ENCODE measurements at regions not wholly inside any gene's neighbourhood (a gene's known extent, or its start where the extent isn't known, plus 50 kb on each side); places are given as distances from the start of the nearest gene placed in this dataset.
A peak's percentile ranks its signal among the peaks of the same experiment; 100 is the strongest.
"Not testable (repeated sequence)": the region's sequence is repeated elsewhere in the genome, so short reads cannot be mapped to it uniquely, and the experiment has no call there.

GRCh38 chr22:49513358-49513851, 314.3 kb downstream of the BRD1 start:
- FAIRE-seq: no peak
- no peak for DNase-seq (ENCODE audit: low spot score)

DNA sequence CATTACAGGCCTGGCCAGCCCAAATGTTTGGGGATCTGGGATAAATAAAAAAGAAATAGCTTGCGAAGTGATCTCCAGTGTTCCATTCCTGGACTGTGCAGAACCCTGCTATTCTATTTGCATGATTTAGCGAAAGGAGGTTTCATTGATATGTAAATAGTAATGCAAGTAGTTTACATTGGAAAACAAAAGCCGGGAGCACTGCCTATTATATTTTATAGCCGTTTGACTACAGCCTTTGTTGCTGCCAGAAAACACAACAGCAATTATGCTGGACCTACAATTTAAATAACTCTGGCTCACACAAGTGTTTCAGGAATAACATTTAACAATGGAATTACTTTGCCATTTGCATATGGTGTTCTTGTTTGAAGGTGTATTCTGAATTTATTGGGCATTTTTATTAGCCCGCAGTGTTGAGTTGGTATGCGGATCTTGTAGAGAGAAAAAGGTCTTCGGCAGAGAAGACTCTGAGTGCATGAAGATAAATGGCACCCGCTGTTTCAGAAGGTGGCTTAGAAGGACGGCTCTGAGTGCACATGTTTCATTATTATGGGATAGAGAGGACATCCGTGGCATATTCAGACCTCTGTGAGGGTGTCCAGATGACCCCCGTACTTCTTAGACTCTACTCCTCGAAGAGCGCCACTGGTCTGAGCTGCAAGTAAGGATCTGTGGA, 315.0 kb downstream of the BRD1 start:
- FAIRE-seq: no peak
- no peak for DNase-seq (ENCODE audit: low spot score)

- FAIRE-seq: peak; percentile 37
- not testable (repeated sequence) for DNase-seq (ENCODE audit: low spot score)
Measured at GRCh38 chr22:49511393-49512189, 316.1 kb downstream of the BRD1 start.

DNA sequence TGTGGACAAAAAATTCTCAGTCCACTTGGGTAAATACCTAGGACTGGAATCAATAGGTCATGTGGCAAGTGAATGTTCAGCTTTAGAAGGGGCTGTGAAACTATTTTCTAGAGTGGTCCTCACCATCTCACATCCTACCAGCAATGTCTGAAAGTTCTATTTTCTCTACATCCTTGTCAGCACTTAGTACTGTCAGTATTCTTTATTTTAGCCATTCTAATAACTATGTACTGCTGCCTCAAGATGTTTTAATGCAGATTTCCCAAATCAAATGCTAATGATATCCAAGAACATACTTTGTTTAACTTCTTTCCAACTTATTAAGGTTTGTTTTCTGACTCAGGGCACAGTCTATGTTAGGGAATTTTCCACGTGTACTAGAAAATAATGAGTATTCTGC, 317.0 kb downstream of the BRD1 start:
- FAIRE-seq: no peak

GRCh38 chr22:49509016-49509415, 318.7 kb downstream of the BRD1 start:
- no peak for FAIRE-seq
- no peak for DNase-seq (ENCODE audit: low spot score)

More for the DNA sequence above, 317.0 kb downstream of the BRD1 start:
- no peak for DNase-seq (ENCODE audit: low spot score)

DNA sequence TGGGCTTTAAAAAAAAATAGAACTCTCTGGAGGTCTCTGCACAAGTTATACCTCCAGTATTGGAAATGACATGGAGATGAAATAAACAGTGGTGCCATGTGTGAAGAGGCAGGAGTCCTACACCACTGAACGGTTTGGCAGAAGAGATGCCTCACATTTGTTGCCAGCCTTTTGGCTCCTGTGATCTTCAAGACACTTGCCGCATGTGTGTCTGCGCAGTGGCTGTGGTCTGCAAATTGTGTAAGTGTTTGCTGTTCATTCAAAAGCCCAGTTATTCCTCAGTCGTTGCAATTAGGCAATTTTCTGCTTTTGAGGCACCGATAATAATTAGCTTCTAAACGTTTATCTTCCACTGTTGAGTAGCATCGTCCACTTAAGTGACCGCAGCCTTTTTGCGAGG, 319.1 kb downstream of the BRD1 start:
- FAIRE-seq (no peak), DNase-seq (ENCODE audit: low spot score) (no peak)

DNA sequence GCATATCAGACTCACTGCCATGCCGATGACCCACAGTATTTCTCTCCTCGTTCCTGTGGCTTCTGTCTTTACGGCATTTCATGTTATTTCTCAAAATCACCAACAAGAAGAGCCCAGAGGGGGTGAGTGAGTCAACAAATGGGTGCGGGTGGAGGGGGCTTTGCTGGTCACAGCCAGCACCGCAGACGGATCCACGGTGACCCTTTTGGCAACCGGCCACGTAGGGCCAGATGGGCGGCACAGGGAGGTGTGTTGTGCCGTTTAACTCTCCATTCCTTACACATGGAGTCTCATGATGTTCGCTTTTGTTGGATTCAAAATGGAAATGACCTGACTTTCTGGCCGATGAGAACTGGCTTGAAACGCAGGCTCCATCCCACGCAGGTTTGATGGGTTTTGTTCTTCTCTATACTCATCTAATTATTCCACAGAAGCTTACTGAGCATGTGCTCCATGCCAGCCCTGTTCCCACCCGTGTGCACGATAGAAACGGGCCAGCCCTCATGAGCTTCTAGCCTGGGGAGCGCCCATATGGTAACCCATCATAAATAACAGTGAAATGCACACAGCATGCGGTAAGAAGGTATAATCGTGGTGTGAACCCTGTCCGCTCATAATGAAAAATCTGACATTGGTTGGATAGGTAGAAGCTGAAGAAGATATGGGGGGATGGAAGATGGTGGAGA, 319.9 kb downstream of the BRD1 start:
- FAIRE-seq: no peak
- DNase-seq (ENCODE audit: low spot score): no peak

DNA sequence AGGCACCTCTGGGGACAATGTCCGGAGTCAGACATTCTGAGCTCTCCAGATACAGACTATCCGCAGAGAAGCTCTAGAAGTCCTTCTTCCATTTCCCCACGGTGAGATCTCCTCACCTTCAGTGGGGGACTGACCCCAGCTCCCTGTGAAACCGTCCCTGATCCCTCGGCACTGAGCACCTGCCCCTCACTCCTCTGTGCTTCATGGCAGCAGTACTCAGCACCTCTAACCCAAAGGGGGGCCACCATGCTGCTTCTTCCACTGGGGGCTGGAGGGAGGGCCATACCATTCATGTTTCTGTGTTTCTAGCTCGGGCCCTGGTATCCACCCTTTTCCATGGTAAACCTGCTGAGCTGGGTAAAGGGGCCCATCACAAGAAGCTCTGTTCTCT, 321.7 kb downstream of the BRD1 start:
- FAIRE-seq: no peak
- no peak for DNase-seq (ENCODE audit: low spot score)

DNA sequence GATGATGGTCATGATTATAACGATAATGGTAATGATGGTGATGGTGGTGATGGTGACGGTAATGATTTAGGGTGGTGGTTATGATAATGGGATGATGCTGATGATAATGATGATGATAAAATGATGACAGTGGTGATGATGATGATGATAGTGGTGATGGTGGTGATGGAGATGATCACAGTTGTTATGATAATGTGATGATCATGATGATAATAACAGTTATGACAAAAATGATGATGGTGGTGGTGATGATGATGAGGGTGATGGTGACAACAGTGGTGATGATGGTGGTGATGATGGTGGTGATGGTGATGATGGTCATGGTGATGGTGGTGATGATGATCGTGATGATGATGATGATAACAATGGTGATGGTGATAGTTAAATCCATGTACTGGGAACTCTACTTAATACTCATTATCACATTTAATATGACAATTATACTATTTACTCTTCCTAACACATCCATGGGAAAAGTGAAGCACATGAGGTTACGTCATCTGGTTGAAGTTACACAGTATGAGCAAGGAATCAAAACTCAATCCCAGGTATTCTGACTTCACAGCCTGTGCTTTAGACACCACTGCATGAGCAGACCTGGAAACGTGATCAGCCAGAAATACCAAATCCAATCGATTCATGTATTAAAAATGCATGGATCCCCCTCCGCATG, 322.2 kb downstream of the BRD1 start:
- DNase-seq (ENCODE audit: low spot score) (no peak), FAIRE-seq (peak; percentile 99)

DNA sequence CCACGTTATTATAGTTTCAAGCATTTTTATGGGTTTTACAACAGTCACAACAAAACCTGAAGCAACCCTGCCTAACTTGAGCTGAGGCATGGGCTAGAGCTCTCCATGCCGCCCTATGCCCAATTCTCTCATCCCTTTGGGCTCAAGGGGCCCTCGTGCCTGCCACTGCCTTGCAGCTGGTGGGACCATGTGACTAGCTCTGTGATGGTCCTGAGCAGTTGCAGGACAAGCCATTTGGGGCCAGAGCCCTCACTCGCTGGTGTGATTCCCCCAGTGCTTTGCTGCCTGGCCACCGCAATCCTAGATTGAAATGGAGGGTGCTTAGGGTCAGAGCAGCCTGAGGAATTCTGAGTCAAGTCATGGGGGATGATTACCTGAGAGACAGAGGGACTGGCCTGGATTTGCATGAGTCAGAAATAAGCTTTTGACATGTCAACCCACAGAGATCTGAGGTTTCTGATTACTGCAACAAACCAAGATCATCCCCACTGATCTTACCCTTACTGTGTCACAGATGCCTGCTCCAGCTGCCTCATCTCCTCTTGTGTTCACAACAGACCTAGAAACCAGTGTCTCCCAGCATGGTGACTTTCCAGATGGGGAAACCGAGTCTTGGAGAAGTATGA, 323.7 kb downstream of the BRD1 start:
- FAIRE-seq (no peak), DNase-seq (ENCODE audit: low spot score) (peak; percentile 39)

DNA sequence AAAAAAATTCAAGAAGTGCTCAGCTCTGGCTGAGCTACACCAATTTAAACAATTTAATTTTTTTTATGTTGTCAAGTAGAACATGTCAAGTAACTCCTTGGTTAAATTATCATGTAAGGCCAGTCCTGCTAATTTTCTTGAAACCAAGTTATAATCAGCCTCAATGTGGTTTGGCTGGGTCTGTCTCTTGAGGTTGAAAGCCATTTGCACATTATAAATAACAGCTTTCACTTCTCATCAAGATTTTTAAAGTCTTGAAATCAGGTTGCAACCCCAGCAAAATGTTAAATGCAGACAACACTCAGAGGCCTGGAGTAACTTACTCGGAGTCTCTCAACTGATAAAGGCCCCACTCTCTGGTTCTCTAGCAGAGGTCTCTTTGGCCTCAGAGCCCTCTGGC, 324.4 kb downstream of the BRD1 start:
- FAIRE-seq: no peak
- DNase-seq (ENCODE audit: low spot score): no peak

DNA sequence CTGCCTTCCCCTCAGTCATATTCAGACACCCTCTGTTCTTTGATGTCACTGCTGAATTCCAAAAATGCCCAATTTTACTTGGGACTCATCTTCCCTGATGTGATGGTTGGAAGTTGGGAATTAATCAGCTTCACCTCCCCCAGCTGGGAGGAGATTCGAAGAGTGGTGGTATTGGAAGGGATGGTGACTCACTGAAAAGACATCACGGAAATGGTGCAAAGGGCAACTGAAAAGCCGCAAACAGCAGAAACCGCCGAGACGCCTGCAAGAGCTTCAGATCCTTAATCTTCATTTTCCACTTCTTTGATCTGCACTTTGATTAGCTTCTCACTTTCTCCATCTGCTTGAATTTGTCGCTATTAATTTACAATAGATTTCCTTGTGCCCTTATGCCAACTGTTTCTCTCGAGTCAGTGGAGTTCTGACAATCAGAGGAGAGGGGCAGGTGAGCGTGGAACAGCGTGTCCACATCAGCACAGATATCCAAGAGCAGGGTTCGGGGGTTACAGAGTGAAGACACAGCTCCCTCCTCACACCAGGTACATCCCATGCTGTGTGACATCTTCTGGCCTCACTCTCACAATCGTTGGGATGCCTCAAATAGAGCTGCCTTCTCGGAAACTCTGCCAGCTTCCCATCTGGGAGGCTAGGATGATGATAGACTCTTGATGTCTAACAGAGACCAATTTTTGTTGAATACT, 325.4 kb downstream of the BRD1 start:
- FAIRE-seq (peak; percentile 97), DNase-seq (ENCODE audit: low spot score) (peak; percentile 91)

- DNase-seq (ENCODE audit: low spot score) (no peak), FAIRE-seq (peak; percentile 99)
Measured at GRCh38 chr22:49500942-49501395, 326.7 kb downstream of the BRD1 start.

- no peak for DNase-seq (ENCODE audit: low spot score)
- FAIRE-seq: no peak
Measured at GRCh38 chr22:49500076-49500460, 327.6 kb downstream of the BRD1 start.

DNA sequence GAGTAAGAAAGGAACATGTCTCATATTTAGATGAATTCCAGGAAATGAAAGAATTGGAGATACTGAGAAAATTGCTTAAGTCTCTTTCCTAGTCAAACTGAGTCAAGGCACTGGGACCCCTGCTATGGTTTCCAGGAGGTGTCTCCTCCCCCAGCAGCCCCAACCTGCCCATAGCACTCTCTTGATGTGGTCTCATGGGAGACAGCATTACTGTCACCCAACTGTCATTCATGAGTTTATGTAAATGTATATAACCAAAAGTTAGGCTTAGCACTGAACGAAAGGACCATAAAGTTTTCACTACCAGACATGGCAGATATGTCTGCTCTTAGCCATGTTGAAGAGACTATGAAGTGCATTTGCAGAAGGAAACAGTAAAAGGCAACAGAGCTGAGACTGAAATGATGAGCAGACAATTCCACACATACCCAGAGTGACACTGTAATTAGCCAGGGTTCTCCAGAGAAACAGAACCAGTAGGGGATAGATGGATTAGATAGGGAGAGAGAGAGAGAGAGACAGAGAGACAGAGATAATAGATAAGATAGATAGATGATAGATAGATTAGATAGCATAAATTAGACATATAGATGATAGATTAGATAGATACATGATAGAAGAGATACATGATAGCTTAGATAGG, 328.1 kb downstream of the BRD1 start:
- DNase-seq (ENCODE audit: low spot score) (no peak), FAIRE-seq (no peak)

DNA sequence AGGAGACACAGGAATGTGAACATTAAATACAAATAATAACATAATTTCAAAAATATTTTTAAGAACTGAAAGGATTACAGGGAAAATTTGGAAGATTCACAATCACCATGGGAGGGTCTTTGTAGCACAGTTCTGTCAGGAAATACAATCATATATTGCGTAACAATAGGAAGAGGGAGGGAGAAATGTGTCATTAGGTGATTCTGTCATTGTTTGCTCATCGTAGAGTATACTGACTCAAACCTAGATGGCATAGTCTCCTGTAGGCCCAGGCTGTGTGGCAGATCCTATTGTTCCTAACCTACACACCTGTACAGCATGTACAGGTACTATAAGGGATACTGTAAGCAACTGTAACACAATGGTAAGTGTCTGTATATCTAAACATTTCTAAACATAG, 330.4 kb downstream of the BRD1 start:
- DNase-seq (ENCODE audit: low spot score) (no peak), FAIRE-seq (no peak)

DNA sequence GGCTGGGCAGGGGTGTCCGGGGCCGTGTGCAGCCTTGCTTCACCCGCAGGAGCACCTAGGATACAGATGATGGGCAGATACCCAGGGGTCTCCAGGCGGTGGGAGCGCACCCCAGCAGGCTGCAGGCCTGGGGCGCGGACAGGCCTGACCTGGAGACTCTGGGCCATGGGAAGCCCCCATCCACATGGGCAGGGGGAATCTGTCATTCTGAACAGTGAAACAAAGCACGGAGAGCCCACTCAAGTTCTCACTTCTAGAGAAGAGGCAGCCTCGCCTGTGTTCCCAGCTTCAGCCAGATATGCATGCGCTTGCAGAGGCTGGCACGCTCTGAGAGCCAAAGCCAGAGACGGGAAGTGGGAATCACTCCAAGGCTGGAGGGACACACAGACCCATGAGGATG, 333.1 kb downstream of the BRD1 start:
- DNase-seq (ENCODE audit: low spot score): no peak
- FAIRE-seq: no peak

- DNase-seq (ENCODE audit: low spot score) (no peak), FAIRE-seq (no peak)
Measured at GRCh38 chr22:49492741-49493251, 334.9 kb downstream of the BRD1 start.

DNA sequence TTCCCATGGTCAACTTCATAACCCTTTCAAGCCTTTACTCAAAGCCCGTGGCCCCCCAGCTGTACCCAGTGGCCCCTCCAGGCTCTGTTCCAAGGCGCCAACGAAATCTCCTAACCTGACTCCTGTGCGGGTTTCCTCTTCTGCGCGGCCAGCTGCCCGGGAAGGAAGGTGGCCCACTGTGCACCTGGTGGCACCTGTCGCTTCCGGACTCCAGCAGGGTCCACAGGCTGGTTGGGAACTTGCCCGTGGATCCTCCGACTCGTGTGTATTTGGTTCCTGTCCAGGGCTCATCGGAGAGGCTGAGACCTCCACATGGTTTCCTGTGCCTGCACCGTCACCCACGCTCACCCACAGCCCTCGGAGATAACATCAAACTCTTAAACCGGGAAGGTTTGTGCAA, 335.4 kb downstream of the BRD1 start:
- FAIRE-seq (no peak), DNase-seq (ENCODE audit: low spot score) (no peak)

GRCh38 chr22:49491726-49492125, 335.9 kb downstream of the BRD1 start:
- FAIRE-seq (no peak), DNase-seq (ENCODE audit: low spot score) (no peak)
